GM10248 (cell line): ENCODE measurements at regions not wholly inside any gene's neighbourhood (a gene's known extent, or its start where the extent isn't known, plus 50 kb on each side); places are given as distances from the start of the nearest gene placed in this dataset.
A peak's percentile ranks its signal among the peaks of the same experiment; 100 is the strongest.

Experiments used
- CTCF ChIA-PET: fragments of 300-600 bp; sonication (Branson Sonifier 250); formaldehyde crosslinking; extraction: SDS; loops from one replicate; lab custom pipeline; 2021; ENCODE audit warnings: antibody characterized with exemption; lab: Yijun Ruan, JAX
- POLR2A ChIA-PET: fragments of 350-650 bp; sonication (Branson Sonifier 250); formaldehyde crosslinking; extraction: SDS; loops from one replicate; lab custom pipeline; 2020; ENCODE audit warnings: antibody characterized with exemption; lab: Yijun Ruan, JAX
- DNase-seq: peaks from one replicate; pipeline ENCODE4 v3.0.0; 2012; ENCODE audit errors: extremely low spot score
- CTCF ChIP-seq: IDR thresholded peaks from 2 replicates; pipeline ENCODE4 v1.5.1; 2012; ENCODE audit warnings: mild to moderate bottlenecking, low read depth; ENCODE audit errors: extremely low read depth, missing control alignments, control extremely low read depth

- CTCF ChIA-PET = no interaction called here
- POLR2A ChIA-PET = no interaction called here
- DNase-seq = peak; percentile 37
- TF ChIP-seq CTCF = no peak
Measured at GRCh38 chrX:134172588-134173259, 64.3 kb upstream of the CCDC160 start.

- CTCF ChIA-PET = no interaction called here
- TF ChIP-seq CTCF = no peak
- POLR2A ChIA-PET = no interaction called here
- DNase-seq = peak; percentile 10
Measured at GRCh38 chrX:134173541-134174272, 63.3 kb upstream of the CCDC160 start.

- CTCF ChIA-PET = interaction anchor here (1.7 kb wide), 1 partner anchor 20 kb away, joined by 4 read pairs; no protein-coding TSS in a partner anchor
- no peak for DNase-seq
- POLR2A ChIA-PET = no interaction called here
- no peak for TF ChIP-seq CTCF
Measured at GRCh38 chrX:134174273-134174660, 62.7 kb upstream of the CCDC160 start.

- CTCF ChIA-PET = interaction anchor here (1.7 kb wide), 1 partner anchor 21 kb away, joined by 4 read pairs; no protein-coding TSS in a partner anchor
- DNase-seq = no peak
- POLR2A ChIA-PET = no interaction called here
- no peak for TF ChIP-seq CTCF
Measured at GRCh38 chrX:134174859-134175258, 62.1 kb upstream of the CCDC160 start.

- DNase-seq = no peak
- ChIA-PET CTCF (no interaction called here), POLR2A (no interaction called here)
- no peak for TF ChIP-seq CTCF
Measured at GRCh38 chrX:134177527-134177926, 59.5 kb upstream of the CCDC160 start.

GRCh38 chrX:134180601-134181274, 56.2 kb upstream of the CCDC160 start:
- ChIA-PET CTCF (interaction anchor here (0.7 kb wide), 1 partner anchor 268 kb away, joined by 3 read pairs; no protein-coding TSS in a partner anchor), POLR2A (no interaction called here)
- no peak for DNase-seq
- no peak for TF ChIP-seq CTCF
